ENCODE measurements at regions not wholly inside any gene's neighbourhood (a gene's known extent, or its start where the extent isn't known, plus 50 kb on each side); places are given as distances from the start of the nearest gene placed in this dataset.

DNA sequence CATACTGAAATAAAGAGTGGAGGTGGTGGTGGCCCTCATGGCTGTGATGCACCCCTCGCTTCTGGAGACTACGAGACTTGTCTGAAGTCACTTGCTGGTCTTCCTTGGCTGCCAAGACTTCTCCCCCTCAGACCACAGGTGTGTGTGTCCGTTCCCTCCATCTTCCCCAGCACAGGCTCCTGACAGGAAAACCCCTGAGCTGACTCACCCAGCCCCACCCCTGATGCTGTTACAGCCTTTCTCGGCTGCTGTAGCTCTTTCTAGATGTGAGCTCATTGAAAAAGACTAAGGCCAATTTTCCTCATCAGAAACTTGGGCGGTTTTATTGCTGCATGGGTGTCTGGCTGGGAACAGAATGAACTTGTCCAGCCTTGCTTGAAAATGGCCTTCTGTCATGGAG lies 296.9 kb downstream of the TMEM114 start:
- no peak overlapping the region for H3K4me3 ChIP-seq (ENCODE audit: low read depth, low read length)
- DNase-seq (ENCODE audit: low read depth), result no peak
- TF ChIP-seq, protein P1, sequence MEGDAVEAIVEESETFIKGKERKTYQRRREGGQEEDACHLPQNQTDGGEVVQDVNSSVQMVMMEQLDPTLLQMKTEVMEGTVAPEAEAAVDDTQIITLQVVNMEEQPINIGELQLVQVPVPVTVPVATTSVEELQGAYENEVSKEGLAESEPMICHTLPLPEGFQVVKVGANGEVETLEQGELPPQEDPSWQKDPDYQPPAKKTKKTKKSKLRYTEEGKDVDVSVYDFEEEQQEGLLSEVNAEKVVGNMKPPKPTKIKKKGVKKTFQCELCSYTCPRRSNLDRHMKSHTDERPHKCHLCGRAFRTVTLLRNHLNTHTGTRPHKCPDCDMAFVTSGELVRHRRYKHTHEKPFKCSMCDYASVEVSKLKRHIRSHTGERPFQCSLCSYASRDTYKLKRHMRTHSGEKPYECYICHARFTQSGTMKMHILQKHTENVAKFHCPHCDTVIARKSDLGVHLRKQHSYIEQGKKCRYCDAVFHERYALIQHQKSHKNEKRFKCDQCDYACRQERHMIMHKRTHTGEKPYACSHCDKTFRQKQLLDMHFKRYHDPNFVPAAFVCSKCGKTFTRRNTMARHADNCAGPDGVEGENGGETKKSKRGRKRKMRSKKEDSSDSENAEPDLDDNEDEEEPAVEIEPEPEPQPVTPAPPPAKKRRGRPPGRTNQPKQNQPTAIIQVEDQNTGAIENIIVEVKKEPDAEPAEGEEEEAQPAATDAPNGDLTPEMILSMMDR (conservative IDR thresholded peaks at IDR 0.05; ENCODE audit: low read depth, low read length), result no peak

DNA sequence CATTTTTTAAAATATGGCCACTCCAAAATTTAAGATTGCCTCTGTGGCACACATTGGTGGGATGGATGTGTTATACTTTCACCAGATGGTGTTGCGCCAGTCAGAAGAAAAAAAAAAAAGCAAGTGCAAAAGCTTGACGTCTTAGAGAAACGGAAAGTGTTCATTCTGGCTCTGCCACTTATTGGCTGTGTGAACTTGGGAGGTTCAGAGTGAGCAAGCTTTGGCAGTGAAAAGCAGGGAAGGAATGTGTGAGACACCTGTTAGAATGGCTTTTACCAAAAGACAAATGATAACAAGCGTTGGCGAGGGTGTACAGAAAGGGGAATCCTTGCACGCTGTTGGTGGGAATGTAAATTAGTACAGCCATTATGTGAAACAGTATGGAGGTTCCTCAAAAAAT lies 298.0 kb downstream of the TMEM114 start:
- no peak for DNase-seq (ENCODE audit: low read depth)
- H3K4me3 ChIP-seq (ENCODE audit: low read depth, low read length), result no peak overlapping the region
- TF ChIP-seq, protein P1 (conservative IDR thresholded peaks at IDR 0.05; ENCODE audit: low read depth, low read length), result no peak

DNA sequence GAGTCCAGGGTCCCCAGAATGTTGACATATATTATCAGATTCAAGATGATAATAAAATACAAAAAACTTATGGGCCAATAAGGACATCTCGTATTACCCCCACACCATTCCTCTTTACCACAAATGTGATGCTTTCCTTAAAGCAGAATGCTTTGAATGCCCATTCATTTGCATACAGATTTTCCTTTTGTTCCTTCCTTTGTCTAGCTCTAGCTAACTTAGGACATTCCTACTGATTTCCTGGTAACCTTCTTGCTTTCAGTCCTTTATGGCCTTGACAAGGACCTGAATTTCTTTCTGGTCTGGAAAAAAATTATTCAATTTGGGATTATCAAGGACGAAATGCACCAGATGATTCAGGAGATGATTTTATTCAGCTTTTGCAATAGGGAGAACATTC lies 304.0 kb downstream of the TMEM114 start:
- DNase-seq (ENCODE audit: low read depth), result no peak

DNA sequence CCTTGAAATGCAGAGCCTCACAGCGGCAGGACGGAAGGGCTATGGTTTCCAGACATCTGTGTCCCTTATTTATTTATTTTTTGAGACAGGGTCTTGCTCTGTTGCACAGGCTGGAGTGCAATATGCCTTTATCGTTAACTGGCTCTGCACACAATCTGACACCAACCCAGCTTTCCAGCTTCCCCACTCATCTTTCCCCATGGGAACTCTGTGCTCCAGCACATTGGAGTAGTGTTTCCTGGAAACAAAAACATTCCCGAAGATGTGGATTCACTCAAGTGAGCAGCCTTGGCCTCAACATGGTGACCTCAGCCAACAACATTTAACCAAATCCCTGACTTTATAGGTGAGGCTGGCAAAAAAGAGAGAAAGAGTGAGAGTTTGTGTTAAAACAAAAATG lies 307.1 kb downstream of the TMEM114 start:
- DNase-seq (ENCODE audit: low read depth), result no peak
- TF ChIP-seq, protein P1 (conservative IDR thresholded peaks at IDR 0.05; ENCODE audit: low read depth, low read length), result no peak
- H3K4me3 ChIP-seq (ENCODE audit: low read depth, low read length), result no peak overlapping the region

More for the DNA sequence above, 304.0 kb downstream of the TMEM114 start:
- no peak overlapping the region for H3K4me3 ChIP-seq (ENCODE audit: low read depth, low read length)
- TF ChIP-seq, protein P1 (conservative IDR thresholded peaks at IDR 0.05; ENCODE audit: low read depth, low read length), result no peak

DNA sequence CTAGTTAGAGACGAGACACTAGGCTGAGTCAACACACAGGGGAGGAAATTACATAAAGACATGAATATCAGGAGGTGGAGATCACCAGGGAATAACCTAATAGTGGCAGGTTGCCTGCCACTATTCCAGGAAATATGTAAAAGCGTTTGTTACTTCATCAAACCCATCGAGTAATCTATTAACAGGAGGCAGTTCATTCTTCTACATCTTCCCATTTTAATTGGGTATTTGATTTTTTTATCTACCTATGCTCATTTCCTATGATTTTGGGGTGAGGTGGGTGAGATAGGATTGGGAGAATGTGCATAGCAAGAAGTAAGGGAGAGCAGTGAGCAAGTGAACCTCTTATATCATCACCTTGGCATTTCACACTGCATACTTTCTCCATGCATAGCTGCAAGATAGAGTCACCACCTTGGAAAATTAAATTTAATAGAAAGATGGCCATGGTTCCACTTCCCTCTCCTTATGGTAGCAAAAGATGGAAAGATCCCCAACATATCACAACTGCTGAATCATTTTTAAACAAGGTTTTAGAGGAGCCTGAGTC lies 312.2 kb downstream of the TMEM114 start:
- TF ChIP-seq, protein P1 (conservative IDR thresholded peaks at IDR 0.05; ENCODE audit: low read depth, low read length), result no peak
- DNase-seq (ENCODE audit: low read depth), result no peak
- H3K4me3 ChIP-seq (ENCODE audit: low read depth, low read length), result no peak overlapping the region

DNA sequence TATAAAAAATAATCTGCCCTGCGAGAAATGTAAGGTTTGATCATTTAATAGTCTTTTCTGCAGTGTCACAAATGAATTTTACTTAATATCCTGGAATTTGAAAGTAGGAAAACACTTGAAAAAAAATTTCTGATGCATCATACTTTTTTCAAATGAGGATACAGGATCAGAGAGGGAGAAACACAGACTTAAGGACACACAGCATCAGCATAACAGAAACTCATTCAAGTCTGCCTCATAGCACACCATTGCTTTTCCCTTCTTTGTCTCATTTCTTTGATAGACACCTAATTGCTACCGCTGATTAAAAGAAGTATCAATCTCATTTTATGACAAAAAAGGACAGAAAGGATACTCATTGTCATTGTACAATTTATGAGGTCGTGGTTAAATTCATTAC lies 319.0 kb downstream of the TMEM114 start:
- TF ChIP-seq, protein P1 (conservative IDR thresholded peaks at IDR 0.05; ENCODE audit: low read depth, low read length), result no peak
- H3K4me3 ChIP-seq (ENCODE audit: low read depth, low read length), result no peak overlapping the region
- no peak for DNase-seq (ENCODE audit: low read depth)

DNA sequence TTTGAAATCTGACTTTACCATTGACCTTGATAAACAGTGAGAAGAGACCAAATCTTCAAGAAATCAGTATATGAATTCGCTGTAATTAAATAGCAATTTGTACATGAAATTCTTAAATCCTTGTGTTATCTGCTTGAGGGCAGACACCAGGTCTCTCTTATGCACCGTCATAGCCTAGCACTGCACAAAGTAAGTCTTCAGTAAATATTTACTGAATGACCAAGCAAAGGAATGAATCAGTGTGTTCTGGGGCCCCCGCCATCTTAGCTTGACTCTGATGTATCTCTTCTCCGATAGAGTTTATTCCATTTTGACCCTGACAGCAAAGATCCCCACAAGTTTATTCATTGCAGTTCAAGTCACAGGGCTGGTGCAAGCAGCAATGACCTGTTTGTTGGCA lies 328.0 kb downstream of the TMEM114 start:
- no peak for DNase-seq (ENCODE audit: low read depth)
- H3K4me3 ChIP-seq (ENCODE audit: low read depth, low read length), result no peak overlapping the region
- TF ChIP-seq, protein P1 (conservative IDR thresholded peaks at IDR 0.05; ENCODE audit: low read depth, low read length), result no peak

Measured in choroid plexus epithelial cell (primary cell).